ENCODE measurements at regions not wholly inside any gene's neighbourhood (a gene's known extent, or its start where the extent isn't known, plus 50 kb on each side); places are given as distances from the start of the nearest gene placed in this dataset.

DNA sequence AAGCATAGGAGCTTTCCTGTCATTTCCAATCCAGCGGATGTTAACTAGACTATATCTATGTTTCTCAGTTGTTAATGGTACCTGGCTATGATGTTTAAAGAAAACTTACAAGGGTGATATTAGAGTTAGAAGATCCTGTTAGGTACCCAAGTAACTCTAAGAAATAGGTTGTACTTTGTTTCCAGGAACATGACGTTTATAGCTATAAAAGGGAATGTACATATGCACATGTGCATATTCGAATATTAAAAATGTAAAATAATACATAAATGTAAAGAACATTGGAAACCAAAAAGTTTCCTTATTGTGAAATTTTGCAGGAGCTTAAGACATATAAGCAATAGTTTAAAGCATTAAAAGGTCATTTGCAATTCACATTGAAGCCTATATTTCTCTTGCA lies 247.7 kb upstream of the EDIL3 start:
- Histone ChIP-seq H2BK15ac (ENCODE audit: low read depth, low read length) (no peak overlapping the region), H3K14ac (ENCODE audit: insufficient read depth, low read length) (no peak overlapping the region), H3T11ph (ENCODE audit: low read length) (no peak overlapping the region), H3K27me3 (ENCODE audit: insufficient read depth, low read length) (no peaks in the 10 kb centered on the region), H3K4me1 (ENCODE audit: insufficient read depth, low read length) (no peaks in the 10 kb centered on the region; the same call in 1 of the 2 replicates), H4K20me1 (ENCODE audit: control insufficient read depth, insufficient read depth, insufficient read length) (no peaks in the 10 kb centered on the region), H4K91ac (ENCODE audit: insufficient read length, low read depth, low read length) (no peak overlapping the region), H3K27ac (ENCODE audit: insufficient read length, low read depth, low read length) (no peak overlapping the region), H3K18ac (ENCODE audit: insufficient read length, low read depth, low read length) (no peak overlapping the region), H2AK5ac (ENCODE audit: insufficient read length, low read length) (no peak overlapping the region), H2BK120ac (ENCODE audit: low read depth, low read length, poor library complexity, severe bottlenecking) (no peak overlapping the region), H3K9ac (ENCODE audit: extremely low read depth, insufficient read length, low read length) (no peak overlapping the region), H3K9me3 (ENCODE audit: control insufficient read depth, low read depth, low read length) (no peaks in the 10 kb centered on the region), H2BK5ac (ENCODE audit: insufficient read length, low read length) (no peak overlapping the region), H3K4ac (ENCODE audit: low read depth, low read length) (no peak overlapping the region), H3K23me2 (ENCODE audit: insufficient read length, low read depth, low read length, poor library complexity, severe bottlenecking) (no peaks in the 10 kb centered on the region), H4K8ac (replicated peaks; ENCODE audit: insufficient read length, low read depth, low read length) (no peak overlapping the region), H3K4me2 (ENCODE audit: insufficient read depth, insufficient read length, low read length) (no peak overlapping the region), H3K79me1 (ENCODE audit: insufficient read depth, low read depth, low read length, poor library complexity, severe bottlenecking) (no peaks in the 10 kb centered on the region), H2BK12ac (ENCODE audit: insufficient read length, low read depth, low read length) (no peak overlapping the region), H3K23ac (ENCODE audit: insufficient read length, low read depth, low read length) (no peak overlapping the region), H3K56ac (ENCODE audit: insufficient read length, low read depth, low read length) (no peak overlapping the region), H3K79me2 (ENCODE audit: insufficient read depth, low read length) (no peaks in the 10 kb centered on the region), H2AFZ (ENCODE audit: low read length) (no peak overlapping the region), H4K5ac (ENCODE audit: insufficient read length, low read depth, low read length) (no peak overlapping the region), H2BK20ac (ENCODE audit: low read depth, low read length, poor library complexity, severe bottlenecking) (no peak overlapping the region)
- no peak overlapping the region for H3K27ac Mint-ChIP-seq
- H3K9me3 Mint-ChIP-seq = peaks cover 0 to 3% of the 10 kb centered on the region in 2 experiments; a peak in 1 of 5 replicates
- TF ChIP-seq, protein P1, sequence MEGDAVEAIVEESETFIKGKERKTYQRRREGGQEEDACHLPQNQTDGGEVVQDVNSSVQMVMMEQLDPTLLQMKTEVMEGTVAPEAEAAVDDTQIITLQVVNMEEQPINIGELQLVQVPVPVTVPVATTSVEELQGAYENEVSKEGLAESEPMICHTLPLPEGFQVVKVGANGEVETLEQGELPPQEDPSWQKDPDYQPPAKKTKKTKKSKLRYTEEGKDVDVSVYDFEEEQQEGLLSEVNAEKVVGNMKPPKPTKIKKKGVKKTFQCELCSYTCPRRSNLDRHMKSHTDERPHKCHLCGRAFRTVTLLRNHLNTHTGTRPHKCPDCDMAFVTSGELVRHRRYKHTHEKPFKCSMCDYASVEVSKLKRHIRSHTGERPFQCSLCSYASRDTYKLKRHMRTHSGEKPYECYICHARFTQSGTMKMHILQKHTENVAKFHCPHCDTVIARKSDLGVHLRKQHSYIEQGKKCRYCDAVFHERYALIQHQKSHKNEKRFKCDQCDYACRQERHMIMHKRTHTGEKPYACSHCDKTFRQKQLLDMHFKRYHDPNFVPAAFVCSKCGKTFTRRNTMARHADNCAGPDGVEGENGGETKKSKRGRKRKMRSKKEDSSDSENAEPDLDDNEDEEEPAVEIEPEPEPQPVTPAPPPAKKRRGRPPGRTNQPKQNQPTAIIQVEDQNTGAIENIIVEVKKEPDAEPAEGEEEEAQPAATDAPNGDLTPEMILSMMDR (conservative IDR thresholded peaks at IDR 0.05) = no peak
- no peaks in the 10 kb centered on the region for H3K4me1 Mint-ChIP-seq
- no CpG with 5 or more reads among the region's 3 CpGs for whole genome bisulfite sequencing (ENCODE audit: extremely low coverage, insufficient read length, low lambda C conversion rate)
- H3K27me3 Mint-ChIP-seq (ENCODE audit: low read depth) = no peaks in the 10 kb centered on the region
- peaks cover 0 to 8% (median 0%) of the 10 kb centered on the region in 3 experiments; a peak in 3 of 7 replicates for H3K36me3 Mint-ChIP-seq (ENCODE audit: insufficient read depth in 1 of 3, low read depth in 3 of 3)
- no peak overlapping the region for H3K4me3 Mint-ChIP-seq
- DNase-seq = no peak
